GM18505 (cell line): ENCODE measurements at regions not wholly inside any gene's neighbourhood (a gene's known extent, or its start where the extent isn't known, plus 50 kb on each side); places are given as distances from the start of the nearest gene placed in this dataset.

Experiments used
- ATAC-seq: cut with Tn5 transposase; IDR thresholded peaks from one replicate; pipeline ENCODE4 v1.9.1; 2021; ENCODE audit not compliant: unreplicated experiment
- POLR2A ChIP-seq: IDR thresholded peaks from 4 replicates; pipeline ENCODE4 v1.6.1; 2011; ENCODE audit warnings: borderline replicate concordance; ENCODE audit not compliant: insufficient read depth, insufficient read length; ENCODE audit errors: extremely low read depth

DNA sequence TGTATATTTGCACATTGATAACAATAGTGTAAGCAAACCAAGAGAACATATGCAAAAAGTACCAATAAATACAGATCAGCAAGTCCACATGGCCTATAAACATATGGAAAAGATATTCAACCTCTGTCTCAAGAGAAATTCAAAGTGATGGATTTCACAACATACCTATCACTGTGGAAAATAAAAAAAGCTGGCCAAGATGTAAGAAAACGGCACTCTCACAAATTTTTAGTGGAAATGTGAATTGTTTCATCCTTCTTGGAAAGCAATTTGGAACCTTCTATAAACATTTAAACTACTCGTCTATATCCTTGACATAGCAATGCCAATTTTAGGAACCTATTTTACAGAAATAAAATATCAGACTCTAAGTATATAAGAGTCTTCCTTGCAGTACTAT is 559.8 kb downstream of the QKI start:
- TF ChIP-seq POLR2A: no peak
- ATAC-seq: no peak

DNA sequence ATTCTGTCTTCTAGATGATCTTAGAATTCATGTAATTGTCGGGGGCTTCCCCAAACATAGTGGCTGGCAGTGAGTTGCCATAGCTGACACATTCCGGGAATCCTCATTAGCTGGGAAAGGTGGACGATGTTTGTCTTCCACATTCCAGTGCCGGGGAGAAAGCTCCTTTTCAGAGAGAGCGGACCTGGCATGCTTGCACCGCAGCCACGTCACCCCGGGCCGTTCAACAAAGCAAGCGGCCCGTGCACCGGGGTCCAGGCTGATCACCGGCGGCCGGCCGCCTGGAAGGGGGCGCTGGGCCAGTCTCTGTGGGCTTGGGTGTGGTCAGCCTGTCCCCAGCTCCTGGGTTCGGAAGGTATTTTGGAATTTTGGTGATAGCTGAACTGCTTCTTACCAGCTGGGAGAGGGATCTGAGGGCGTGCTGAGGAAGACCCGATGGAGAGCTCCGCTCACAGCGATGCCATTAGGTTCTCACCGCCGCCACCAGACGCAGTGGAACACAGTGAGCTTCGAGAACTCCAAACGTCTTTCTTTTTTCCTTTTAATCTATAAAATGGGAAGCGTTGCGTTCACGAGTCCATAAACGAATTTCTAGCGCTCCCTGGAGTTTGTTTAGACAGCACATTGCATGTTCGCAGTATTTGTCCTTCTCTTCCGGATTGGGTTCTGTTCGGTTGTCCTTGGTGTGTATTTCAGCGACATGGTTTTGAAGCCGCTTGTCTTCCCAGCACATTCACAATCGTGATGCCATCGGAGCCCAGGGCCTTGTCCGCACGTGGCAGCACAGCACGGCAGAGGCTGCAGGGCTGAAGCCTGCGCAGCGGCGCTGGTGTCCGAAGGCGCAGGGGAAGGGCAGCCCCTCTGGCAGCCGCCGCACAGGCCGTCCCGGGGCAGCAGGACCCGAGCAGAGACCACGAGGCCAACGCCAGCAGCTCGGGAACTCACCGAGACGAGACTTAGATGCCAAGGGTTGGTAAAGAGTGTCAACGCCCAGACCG is 557.6 kb downstream of the QKI start:
- no peak for ATAC-seq

GRCh38 chr6:163970846-163971564 is 556.5 kb downstream of the QKI start:
- no peak for TF ChIP-seq POLR2A
- no peak for ATAC-seq

More for the DNA sequence above, 557.6 kb downstream of the QKI start:
- no peak for TF ChIP-seq POLR2A

DNA sequence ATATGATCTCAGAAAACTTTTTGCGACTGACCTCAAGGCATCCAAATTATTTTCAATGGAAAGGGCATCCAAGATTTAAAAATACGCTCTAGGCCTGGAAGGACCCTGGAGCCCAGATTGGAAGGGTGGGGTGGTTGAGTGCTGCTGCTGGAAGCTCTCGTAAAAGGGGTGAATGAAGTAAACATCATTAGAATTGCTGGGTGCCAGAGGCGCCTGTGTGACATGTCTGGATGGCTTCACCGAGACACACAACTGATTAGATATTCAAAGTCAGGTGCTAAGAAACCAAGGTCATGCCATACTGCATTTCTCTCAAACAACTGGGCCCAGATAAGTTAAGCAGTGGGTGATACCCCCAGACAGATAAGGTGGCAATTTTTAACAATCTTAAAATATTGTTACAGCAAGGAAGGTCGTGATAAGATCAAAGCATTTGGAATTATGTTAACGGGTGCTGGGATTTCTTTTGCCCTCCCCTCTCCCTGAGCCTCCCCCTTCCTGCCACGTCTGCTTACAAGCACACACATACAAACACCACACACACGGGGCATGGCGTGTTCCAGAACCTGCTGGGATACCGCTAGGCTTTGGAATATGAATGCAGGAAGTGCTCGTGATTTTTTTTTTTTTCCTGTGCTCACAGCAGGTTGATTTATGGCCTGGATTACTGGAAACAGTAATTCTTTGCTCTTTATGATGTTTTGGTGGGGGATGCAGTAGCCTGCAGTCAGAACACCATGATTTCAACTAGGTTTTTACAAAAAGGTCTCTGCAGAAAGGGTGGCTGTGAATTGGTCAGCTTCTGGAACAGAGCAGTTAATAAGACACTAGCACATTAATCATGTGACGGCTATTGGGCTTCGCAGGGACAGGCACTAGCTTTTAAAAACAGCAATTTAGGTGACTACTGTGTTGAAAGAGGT is 551.2 kb downstream of the QKI start:
- no peak for ATAC-seq
- TF ChIP-seq POLR2A: no peak

DNA sequence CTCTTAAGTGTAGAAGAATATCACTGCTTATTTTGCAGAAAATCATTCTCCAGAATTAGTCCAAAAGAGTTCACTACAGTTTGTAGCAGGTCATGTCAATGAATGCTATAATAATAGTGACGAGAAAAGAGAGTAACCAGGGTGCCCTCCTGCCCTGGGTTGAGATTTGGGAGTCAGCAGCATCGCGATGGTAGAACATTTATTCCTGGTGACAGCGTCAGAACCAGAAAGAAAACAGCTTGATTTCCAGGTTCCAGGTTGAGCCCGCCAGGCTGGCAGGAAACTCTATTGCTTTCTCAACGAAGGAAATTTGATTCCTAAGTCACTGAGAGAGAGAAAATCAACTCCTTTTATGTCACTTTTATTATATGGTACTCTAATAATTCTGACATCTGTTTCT is 550.3 kb downstream of the QKI start:
- ATAC-seq: no peak
- TF ChIP-seq POLR2A: no peak

- ATAC-seq: no peak
- TF ChIP-seq POLR2A: no peak
Measured at GRCh38 chr6:163963205-163964120, 548.9 kb downstream of the QKI start.

DNA sequence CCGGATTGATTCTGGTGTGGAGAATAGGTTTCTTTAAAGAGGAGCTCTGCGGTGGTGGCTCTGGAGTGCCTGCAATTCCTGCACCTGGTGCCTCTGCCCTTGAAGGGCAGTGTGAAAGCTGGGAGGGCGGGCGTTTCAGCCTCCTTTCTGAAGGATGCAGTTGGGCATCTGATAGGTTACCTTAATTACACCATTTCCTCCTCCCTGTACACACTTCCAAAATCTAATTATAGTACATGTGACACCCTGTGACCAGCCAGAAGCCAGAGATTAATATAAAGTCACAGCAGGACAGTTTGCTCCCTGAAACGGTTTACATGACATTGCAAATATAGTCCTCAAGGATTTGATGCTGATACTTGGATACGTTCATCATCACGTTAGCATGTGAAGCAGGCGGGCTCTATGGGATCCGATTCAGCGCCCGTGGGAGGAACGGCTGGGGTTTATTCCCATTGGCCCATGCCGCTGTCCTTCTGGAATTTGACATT is 548.2 kb downstream of the QKI start:
- TF ChIP-seq POLR2A: no peak
- no peak for ATAC-seq

DNA sequence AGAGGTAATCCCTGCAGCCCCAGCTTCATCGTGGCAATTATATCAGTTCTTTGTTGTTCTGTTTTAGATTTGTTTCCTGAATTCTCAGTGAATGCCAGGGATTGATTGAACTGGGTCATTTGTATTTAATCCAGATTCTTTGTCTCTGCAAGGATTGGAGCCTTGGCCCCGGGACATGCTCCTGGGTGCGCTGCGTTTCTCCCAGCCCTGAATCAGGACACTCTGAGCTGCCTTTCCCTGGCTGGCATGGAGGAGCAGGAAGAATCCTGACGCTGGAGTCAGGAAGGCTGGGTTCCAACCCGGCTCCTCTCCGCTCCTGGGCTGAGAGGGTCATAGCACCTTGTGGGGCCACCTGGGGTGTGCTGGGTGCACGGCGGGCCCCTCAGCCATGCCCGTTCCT is 545.6 kb downstream of the QKI start:
- ATAC-seq: no peak
- TF ChIP-seq POLR2A: no peak

GRCh38 chr6:163958646-163959045 is 544.1 kb downstream of the QKI start:
- TF ChIP-seq POLR2A: no peak
- ATAC-seq: no peak

DNA sequence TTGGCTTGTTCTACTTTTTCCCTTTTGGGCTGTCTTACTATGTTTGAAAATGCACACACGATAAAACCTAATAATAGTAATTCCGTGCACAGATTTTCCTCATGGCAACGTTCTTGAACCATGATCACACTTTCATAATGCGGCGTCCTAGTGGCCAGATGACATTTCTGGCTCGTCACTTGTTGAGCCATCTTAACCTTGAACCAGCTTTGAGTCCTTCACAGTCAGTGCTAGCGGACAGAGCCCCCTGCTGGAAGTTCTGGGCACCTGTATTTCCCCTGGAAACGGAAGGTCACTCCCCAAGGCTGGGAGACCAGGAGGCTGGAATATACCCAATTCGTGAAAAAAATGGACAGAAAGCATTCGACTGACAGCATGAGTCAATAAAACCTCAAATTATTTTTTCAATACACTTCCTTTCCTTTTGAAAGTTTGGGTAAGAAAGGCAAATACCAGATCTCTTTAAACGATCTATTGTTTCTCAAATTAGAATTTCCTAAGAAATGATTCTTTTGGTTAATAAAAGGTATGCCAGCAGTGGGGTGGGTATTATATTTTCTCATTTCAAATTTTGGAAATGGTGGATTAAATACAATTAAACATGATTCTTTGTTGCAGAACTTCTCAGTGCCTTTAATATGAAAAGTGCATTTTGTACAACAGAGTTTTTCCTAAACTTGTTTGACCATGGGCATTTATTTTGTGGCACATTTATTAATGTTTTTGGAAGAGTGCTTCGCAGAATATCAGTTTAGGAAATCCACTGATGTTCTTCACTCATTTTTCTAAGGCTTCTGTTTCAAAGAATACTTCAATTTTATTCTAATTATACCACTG is 542.3 kb downstream of the QKI start:
- peak; percentile 96 for ATAC-seq
- TF ChIP-seq POLR2A: no peak

GRCh38 chr6:163955756-163956155 is 541.2 kb downstream of the QKI start:
- TF ChIP-seq POLR2A: no peak
- ATAC-seq: no peak
